ENCODE measurements at regions not wholly inside any gene's neighbourhood (a gene's known extent, or its start where the extent isn't known, plus 50 kb on each side); places are given as distances from the start of the nearest gene placed in this dataset.
"Not testable (repeated sequence)": the region's sequence is repeated elsewhere in the genome, so short reads cannot be mapped to it uniquely, and the experiment has no call there.

DNA sequence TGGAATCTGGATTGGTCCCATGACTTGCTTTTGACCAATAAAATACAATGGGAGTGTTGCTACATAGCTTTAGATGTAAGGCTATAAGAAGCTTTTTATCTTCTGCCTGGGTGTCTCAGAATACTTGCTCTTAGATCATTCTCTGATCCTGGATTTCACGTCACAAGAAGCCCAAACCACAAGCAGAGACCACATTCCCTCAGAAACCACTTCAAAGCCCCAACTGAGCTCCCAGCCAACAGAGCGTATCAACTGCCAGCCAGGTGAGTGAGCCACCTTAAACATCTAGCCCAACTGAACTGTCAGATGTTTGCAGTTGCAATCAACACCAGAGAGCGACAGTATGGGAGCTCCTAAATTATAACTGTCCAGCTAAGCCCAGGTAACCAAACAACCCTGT, 687.1 kb downstream of the TLE1 start:
- Mint-ChIP-seq H3K27me3 (no peaks in the 10 kb centered on the region), H3K4me1 (no peaks in the 10 kb centered on the region), H3K9me3 (peaks cover 7% of the 10 kb centered on the region), H3K4me3 (no peak overlapping the region), H3K36me3 (ENCODE audit: low read depth) (no peaks in the 10 kb centered on the region), H3K27ac (no peak overlapping the region)
- ATAC-seq (ENCODE audit: low read depth) (no peak), DNase-seq (no peak)
- intact Hi-C loops (cut with micrococcal nuclease), result no loop called here
- ChIA-PET POLR2A (no interaction called here), CTCF (no interaction called here)
- TF ChIP-seq, protein P1, sequence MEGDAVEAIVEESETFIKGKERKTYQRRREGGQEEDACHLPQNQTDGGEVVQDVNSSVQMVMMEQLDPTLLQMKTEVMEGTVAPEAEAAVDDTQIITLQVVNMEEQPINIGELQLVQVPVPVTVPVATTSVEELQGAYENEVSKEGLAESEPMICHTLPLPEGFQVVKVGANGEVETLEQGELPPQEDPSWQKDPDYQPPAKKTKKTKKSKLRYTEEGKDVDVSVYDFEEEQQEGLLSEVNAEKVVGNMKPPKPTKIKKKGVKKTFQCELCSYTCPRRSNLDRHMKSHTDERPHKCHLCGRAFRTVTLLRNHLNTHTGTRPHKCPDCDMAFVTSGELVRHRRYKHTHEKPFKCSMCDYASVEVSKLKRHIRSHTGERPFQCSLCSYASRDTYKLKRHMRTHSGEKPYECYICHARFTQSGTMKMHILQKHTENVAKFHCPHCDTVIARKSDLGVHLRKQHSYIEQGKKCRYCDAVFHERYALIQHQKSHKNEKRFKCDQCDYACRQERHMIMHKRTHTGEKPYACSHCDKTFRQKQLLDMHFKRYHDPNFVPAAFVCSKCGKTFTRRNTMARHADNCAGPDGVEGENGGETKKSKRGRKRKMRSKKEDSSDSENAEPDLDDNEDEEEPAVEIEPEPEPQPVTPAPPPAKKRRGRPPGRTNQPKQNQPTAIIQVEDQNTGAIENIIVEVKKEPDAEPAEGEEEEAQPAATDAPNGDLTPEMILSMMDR (IDR thresholded peaks at IDR 0.05), result no peak

GRCh38 chr9:80995759-80996158, 693.6 kb downstream of the TLE1 start:
- DNase-seq (no peak), ATAC-seq (ENCODE audit: low read depth) (no peak)
- Mint-ChIP-seq H3K27me3 (no peaks in the 10 kb centered on the region), H3K9me3 (no peaks in the 10 kb centered on the region), H3K27ac (no peak overlapping the region), H3K36me3 (ENCODE audit: low read depth) (no peaks in the 10 kb centered on the region), H3K4me1 (no peaks in the 10 kb centered on the region), H3K4me3 (no peak overlapping the region)
- intact Hi-C loops (cut with micrococcal nuclease), result no loop called here
- CTCF ChIA-PET, result no interaction called here
- TF ChIP-seq, protein P1 (IDR thresholded peaks at IDR 0.05), result no peak
- POLR2A ChIA-PET, result no interaction called here

GRCh38 chr9:80994892-80995291, 694.5 kb downstream of the TLE1 start:
- Mint-ChIP-seq H3K27me3 (no peaks in the 10 kb centered on the region), H3K9me3 (no peaks in the 10 kb centered on the region), H3K27ac (no peak overlapping the region), H3K36me3 (ENCODE audit: low read depth) (no peaks in the 10 kb centered on the region), H3K4me1 (no peaks in the 10 kb centered on the region), H3K4me3 (no peak overlapping the region)
- CTCF ChIA-PET, result no interaction called here
- DNase-seq (no peak), ATAC-seq (ENCODE audit: low read depth) (no peak)
- TF ChIP-seq, protein P1 (IDR thresholded peaks at IDR 0.05), result no peak
- intact Hi-C loops (cut with micrococcal nuclease), result no loop called here
- POLR2A ChIA-PET, result no interaction called here

DNA sequence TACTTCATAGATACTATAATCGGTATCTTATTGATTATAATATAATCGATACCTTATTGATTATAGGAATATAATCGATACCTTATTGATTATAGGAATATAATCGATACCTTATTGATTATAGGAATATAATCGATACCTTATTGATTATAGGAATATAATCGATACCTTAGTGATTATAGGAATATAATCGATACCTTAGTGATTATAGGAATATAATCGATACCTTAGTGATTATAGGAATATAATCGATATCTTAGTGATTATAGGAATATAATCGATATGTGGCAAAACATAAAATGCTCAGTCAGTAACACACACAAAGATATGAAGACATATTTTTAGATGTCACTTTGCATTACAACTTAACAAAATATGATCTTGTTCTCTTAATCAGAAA, 703.8 kb downstream of the TLE1 start:
- H3K27me3 Mint-ChIP-seq; DNase-seq; H3K27ac Mint-ChIP-seq; POLR2A ChIA-PET; H3K9me3 Mint-ChIP-seq; H3K36me3 Mint-ChIP-seq (ENCODE audit: low read depth); intact Hi-C loops (cut with micrococcal nuclease); CTCF ChIA-PET; H3K4me3 Mint-ChIP-seq; H3K4me1 Mint-ChIP-seq; ATAC-seq (ENCODE audit: low read depth): not testable (repeated sequence)

GRCh38 chr9:80976403-80976802, 712.9 kb downstream of the TLE1 start:
- ChIA-PET CTCF (no interaction called here), POLR2A (no interaction called here)
- H3K9me3 Mint-ChIP-seq, result peaks cover 25% of the 10 kb centered on the region
- no peak overlapping the region for H3K27ac Mint-ChIP-seq
- DNase-seq (no peak), ATAC-seq (ENCODE audit: low read depth) (no peak)
- H3K4me1 Mint-ChIP-seq, result no peaks in the 10 kb centered on the region
- TF ChIP-seq, protein P1 (IDR thresholded peaks at IDR 0.05), result no peak
- no peaks in the 10 kb centered on the region for H3K36me3 Mint-ChIP-seq (ENCODE audit: low read depth)
- no peak overlapping the region for H3K4me3 Mint-ChIP-seq
- intact Hi-C loops (cut with micrococcal nuclease), result no loop called here
- no peaks in the 10 kb centered on the region for H3K27me3 Mint-ChIP-seq

GRCh38 chr9:80970377-80970776, 719.0 kb downstream of the TLE1 start:
- H3K27ac Mint-ChIP-seq; H3K4me1 Mint-ChIP-seq; CTCF ChIA-PET; intact Hi-C loops (cut with micrococcal nuclease); H3K4me3 Mint-ChIP-seq; H3K27me3 Mint-ChIP-seq; POLR2A ChIA-PET; DNase-seq; H3K36me3 Mint-ChIP-seq (ENCODE audit: low read depth); ATAC-seq (ENCODE audit: low read depth): not testable (repeated sequence)
- H3K9me3 Mint-ChIP-seq, result peaks cover 24% of the 10 kb centered on the region

All from activated B cell treated with CpG ODN at 0.5 μM for 24 hours (primary cell).